ENCODE measurements at regions not wholly inside any gene's neighbourhood (a gene's known extent, or its start where the extent isn't known, plus 50 kb on each side); places are given as distances from the start of the nearest gene placed in this dataset.
"Not testable (repeated sequence)": the region's sequence is repeated elsewhere in the genome, so short reads cannot be mapped to it uniquely, and the experiment has no call there.

DNA sequence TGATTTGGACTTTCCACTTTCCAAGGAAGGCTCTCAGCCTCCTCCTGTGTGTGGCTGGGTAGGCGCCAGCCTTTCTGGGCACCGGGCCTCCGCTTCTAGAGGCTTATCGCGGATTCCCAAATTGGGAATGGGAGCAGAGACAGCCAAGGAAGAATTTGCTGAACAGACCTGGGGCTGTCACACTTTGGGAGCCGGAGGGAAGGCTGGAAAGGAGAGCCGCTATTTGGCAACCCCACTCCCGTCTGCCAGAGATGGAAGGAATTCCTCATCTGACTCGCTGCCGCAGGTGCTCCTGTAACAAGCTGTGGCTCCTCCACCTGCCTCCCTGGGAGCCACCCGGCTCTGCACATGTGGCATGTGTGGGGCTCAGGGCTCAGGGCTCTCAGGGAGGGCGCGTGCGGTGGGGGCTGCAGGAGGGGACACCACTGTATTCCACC is 50.8 kb upstream of the ECHDC3 start:
- H3K9me3 Mint-ChIP-seq: no peaks in the 10 kb centered on the region
- no peak for DNase-seq (ENCODE audit: low spot score)
- no peak overlapping the region for H3K4me3 Mint-ChIP-seq
- H3K36me3 Mint-ChIP-seq (ENCODE audit: low read depth): no peaks in the 10 kb centered on the region
- no peaks in the 10 kb centered on the region for H3K4me1 Mint-ChIP-seq (ENCODE audit: low read depth)
- H3K27ac Mint-ChIP-seq: no peak overlapping the region
- H3K27me3 Mint-ChIP-seq (ENCODE audit: low read depth): peaks cover 28% of the 10 kb centered on the region

DNA sequence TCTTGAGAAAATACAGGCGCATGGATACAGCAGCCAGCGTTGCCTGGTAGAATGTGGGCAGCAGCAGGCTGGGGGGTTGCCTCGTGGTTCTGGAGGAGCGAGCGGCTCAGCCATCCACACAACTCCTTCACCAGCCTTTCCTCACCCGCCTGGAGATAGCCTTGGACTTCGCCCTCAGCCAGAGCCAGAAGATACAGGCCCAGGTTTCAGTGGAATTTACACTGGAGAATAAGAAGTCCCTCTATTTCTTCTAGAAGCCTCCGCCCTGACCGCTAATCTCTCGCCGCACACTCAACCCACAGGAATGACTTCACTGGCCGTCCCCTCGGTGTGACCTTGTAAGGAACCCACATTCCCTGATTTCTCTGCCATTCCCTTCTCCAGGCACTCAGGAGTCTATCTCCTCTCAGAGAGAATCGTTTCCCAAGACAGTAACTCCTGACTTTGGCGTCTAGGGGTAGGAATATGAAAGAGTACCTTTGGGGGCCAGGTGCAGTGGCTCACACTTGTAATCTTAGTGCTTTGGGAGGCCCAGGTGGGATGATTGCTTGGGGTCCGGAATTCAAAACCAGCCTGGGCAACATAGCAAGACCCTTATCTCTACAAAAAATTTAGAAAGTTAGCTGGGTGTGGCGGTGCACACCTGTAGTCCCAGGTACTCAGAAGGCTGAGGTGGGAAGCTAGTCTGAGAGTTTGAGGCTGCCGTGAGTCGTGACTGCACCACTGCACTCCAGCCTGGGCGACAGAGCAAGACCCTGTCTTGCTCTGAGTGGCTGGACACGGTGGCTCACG is 52.0 kb upstream of the ECHDC3 start:
- Mint-ChIP-seq H3K27ac (no peak overlapping the region), H3K27me3 (ENCODE audit: low read depth) (peaks cover 38% of the 10 kb centered on the region), H3K9me3 (no peaks in the 10 kb centered on the region), H3K36me3 (ENCODE audit: low read depth) (no peaks in the 10 kb centered on the region), H3K4me1 (ENCODE audit: low read depth) (peaks cover 6% of the 10 kb centered on the region), H3K4me3 (no peak overlapping the region)
- DNase-seq (ENCODE audit: low spot score): no peak

DNA sequence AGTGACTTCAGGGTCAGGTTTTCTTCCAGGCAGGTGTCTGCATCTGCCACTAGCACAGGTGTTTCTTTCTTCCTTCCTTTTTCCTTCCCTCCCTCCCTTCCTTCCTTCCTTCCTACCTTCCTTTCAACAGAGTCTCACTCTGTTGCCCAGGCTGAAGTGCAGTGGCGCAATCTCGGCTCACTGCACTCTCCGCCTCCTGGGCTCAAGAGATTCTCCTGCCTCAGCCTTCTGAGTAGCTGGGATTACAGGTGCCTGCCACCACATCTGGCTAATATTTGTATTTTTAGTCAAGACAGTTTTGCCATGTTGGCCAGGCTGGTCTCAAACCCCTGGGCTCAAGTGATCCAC is 53.8 kb upstream of the ECHDC3 start:
- DNase-seq (ENCODE audit: low spot score); H3K36me3 Mint-ChIP-seq (ENCODE audit: low read depth); H3K9me3 Mint-ChIP-seq; H3K27ac Mint-ChIP-seq; H3K4me3 Mint-ChIP-seq: not testable (repeated sequence)
- Mint-ChIP-seq H3K4me1 (ENCODE audit: low read depth) (peaks cover 18% of the 10 kb centered on the region), H3K27me3 (ENCODE audit: low read depth) (peaks cover 45% of the 10 kb centered on the region)

DNA sequence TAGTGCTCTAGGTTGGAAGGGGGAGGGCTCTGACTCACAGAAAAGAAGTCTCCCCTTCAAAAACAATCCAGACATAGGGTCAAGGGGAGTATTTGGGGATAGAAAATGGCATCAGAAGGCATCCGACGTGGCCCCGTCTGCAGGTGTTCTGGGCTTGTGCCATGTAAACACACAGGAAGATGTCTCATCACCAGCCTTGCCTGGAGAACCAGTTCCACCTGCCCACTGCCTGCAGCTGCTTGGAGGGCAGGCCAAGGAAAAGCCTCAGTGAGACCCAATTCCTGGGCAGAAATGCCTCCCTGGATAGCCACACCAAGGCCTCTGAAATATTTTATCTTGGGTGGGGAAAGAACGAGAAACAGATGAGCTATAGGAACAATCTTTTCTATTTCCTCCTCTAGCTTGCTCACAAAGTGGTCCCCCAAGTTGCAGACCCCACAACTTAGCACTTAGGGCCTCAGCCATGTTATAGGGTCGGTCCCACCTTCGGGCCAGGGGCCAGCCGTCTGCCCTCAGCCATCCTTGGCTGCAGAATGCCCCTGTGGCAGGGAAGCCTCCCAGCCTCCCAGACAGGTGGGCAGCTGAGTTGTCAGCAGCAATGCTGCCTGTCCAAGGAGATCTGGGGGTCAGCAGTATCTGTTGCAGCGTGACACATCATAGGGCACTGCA is 54.3 kb upstream of the ECHDC3 start:
- Mint-ChIP-seq H3K27me3 (ENCODE audit: low read depth) (peaks cover 47% of the 10 kb centered on the region), H3K4me1 (ENCODE audit: low read depth) (peaks cover 18% of the 10 kb centered on the region), H3K4me3 (no peak overlapping the region), H3K36me3 (ENCODE audit: low read depth) (no peaks in the 10 kb centered on the region), H3K9me3 (no peaks in the 10 kb centered on the region), H3K27ac (no peak overlapping the region)
- DNase-seq (ENCODE audit: low spot score): no peak

DNA sequence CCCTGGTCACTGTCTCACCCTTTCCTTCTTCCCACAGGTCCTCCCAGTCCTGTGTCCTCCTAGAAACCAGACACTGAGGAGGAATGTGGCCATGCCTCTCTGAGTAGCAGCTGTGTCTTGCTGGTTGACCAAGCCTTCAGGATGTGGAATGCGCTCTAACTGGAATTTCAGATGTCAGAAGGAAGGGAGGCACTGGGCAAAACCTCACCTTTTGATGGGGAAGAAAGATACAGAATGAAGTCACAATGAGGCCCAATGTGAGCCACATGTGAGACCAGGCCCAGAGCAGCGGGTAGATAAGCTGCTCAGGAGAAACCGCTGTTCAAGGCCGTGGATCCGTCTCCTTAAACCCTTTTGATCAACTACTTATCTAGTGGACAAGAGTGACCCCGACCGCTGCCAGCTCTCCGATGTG is 54.8 kb upstream of the ECHDC3 start:
- Mint-ChIP-seq H3K4me3 (no peak overlapping the region), H3K36me3 (ENCODE audit: low read depth) (no peaks in the 10 kb centered on the region), H3K27me3 (ENCODE audit: low read depth) (peaks cover 47% of the 10 kb centered on the region), H3K27ac (no peak overlapping the region), H3K4me1 (ENCODE audit: low read depth) (peaks cover 18% of the 10 kb centered on the region), H3K9me3 (no peaks in the 10 kb centered on the region)
- no peak for DNase-seq (ENCODE audit: low spot score)

DNA sequence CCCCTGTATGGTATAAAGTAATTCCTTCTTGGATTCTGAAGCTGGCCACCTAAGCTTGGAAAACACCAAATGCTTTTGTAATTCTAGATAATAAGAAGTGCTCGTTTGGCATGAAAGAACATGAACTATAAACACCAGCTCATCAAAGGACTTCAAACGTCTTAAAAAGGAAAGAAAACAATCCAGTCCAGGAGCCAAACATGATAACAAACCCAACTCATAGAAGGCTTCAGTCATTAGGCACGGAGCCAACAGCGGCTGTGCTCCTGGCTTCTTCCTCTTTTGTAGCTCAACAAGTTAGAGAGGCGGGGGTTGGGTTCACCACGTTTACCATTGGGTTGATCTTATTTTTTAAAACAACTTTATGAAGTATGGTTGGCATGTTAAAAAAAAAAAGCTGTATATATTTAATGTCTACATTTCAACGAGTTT is 56.4 kb upstream of the ECHDC3 start:
- no peak for DNase-seq (ENCODE audit: low spot score)
- no peaks in the 10 kb centered on the region for H3K36me3 Mint-ChIP-seq (ENCODE audit: low read depth)
- peaks cover 18% of the 10 kb centered on the region for H3K4me1 Mint-ChIP-seq (ENCODE audit: low read depth)
- no peaks in the 10 kb centered on the region for H3K9me3 Mint-ChIP-seq
- H3K27me3 Mint-ChIP-seq (ENCODE audit: low read depth): peaks cover 59% of the 10 kb centered on the region
- peak overlapping the region; percentile 77 for H3K4me3 Mint-ChIP-seq
- peak overlapping the region; percentile 74 for H3K27ac Mint-ChIP-seq

DNA sequence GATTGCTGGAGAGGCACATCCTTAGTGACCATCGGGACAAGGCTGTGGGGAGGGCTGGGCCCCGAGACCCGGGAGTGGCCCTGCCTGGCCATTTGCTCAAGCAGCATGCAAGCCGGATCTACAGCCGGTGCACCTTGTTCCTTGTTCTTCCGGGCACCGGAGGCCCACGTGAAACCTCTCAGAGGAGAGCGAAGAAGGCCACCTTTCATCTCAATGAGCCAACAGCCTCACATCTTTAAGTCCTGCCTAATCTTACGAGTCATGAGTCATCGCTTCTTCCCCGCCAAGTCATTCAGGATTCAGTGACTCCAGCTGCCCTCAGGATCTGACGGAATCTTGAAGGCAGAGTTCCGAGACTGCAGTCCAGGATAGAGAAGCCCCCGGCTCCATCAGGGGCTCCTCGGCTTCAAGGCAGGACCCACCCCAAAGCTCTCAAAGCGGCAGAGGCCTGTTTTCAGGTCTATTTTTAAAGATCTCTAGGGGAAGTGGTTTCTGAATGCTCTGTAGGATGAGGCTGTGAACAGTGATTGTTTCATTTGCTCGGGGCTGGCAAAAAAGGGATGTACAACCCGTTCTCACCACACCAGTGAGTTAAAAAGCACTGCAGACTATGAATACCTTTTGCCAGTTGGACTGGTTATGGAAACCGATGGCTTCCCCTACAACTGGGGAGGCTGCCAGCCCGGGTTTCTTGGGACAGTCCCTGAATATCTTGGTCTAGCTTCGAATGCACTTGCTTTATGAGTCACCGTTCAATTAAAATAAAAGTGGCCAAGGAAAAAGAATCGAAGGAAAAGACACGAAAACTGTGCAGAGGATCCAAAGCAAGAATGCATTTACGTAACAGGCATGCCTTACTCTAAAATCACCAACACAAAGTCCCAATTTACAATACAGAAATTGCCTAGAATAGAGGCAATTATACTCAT is 57.2 kb upstream of the ECHDC3 start:
- Mint-ChIP-seq H3K9me3 (no peaks in the 10 kb centered on the region), H3K27ac (peak overlapping the region; percentile 94), H3K4me1 (ENCODE audit: low read depth) (peaks cover 18% of the 10 kb centered on the region), H3K4me3 (peak overlapping the region; percentile 84), H3K36me3 (ENCODE audit: low read depth) (no peaks in the 10 kb centered on the region), H3K27me3 (ENCODE audit: low read depth) (peaks cover 65% of the 10 kb centered on the region)
- DNase-seq (ENCODE audit: low spot score): peak; percentile 46

DNA sequence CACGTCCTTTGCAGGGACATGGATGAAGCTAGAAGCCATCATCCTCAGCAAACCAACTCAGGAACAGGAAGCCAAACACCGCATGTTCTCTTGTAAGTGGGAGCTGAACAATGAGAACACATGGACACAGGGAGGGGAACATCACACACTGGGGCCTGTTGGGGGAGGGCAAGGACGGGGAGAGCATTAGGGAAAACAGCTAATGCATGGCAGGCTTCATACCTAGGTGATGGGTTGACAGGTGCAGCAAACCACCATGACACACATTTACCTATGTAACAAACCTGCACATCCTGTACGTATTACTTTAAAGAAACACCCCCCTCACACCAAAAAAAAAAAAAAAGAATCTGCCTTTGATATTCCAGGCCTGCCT is 57.9 kb upstream of the ECHDC3 start:
- DNase-seq (ENCODE audit: low spot score); H3K9me3 Mint-ChIP-seq; H3K36me3 Mint-ChIP-seq (ENCODE audit: low read depth): not testable (repeated sequence)
- Mint-ChIP-seq H3K4me3 (peak overlapping the region; percentile 84), H3K4me1 (ENCODE audit: low read depth) (peaks cover 18% of the 10 kb centered on the region), H3K27me3 (ENCODE audit: low read depth) (peaks cover 65% of the 10 kb centered on the region), H3K27ac (peak overlapping the region; percentile 94)

DNA sequence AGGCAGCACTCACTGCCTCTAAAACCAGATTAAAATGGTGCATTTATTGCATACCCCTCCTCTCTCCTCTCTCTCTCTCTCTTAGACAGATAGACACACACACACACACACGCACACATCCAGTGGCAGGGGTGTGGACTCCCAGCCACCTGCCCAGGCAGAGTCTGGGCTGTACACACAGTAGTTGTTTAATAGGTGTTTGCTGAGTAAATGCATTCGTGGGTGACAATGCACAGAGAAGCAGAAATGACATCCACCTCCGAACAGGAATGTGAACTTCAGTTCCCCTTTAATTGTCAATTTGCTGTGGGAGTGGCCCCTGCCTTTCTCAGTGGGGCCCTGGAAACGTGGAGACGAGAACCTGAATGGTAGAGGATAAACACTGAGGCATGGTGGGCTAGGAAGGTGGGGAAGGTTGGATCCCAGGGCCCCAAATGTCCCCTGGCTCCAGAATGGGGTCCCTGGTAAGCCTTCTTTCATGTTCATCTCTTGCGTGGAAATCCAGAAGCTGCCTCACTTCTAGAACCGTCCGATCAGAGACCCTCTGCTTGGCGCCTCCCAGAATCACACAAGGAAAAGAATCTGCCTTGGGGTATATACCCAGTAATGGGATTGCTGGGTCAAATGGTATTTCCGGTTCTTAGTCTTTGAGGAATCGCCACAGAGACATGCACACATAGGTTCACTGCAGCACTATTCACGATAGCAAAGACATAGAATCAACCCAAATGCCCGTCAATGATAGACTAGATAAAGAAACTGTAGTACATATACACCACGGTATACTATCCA is 58.5 kb upstream of the ECHDC3 start:
- DNase-seq (ENCODE audit: low spot score): no peak
- peak overlapping the region; percentile 54 for H3K4me3 Mint-ChIP-seq
- peak overlapping the region; percentile 49 for H3K27ac Mint-ChIP-seq
- peaks cover 61% of the 10 kb centered on the region for H3K27me3 Mint-ChIP-seq (ENCODE audit: low read depth)
- peaks cover 18% of the 10 kb centered on the region for H3K4me1 Mint-ChIP-seq (ENCODE audit: low read depth)
- no peaks in the 10 kb centered on the region for H3K36me3 Mint-ChIP-seq (ENCODE audit: low read depth)
- H3K9me3 Mint-ChIP-seq: no peaks in the 10 kb centered on the region

DNA sequence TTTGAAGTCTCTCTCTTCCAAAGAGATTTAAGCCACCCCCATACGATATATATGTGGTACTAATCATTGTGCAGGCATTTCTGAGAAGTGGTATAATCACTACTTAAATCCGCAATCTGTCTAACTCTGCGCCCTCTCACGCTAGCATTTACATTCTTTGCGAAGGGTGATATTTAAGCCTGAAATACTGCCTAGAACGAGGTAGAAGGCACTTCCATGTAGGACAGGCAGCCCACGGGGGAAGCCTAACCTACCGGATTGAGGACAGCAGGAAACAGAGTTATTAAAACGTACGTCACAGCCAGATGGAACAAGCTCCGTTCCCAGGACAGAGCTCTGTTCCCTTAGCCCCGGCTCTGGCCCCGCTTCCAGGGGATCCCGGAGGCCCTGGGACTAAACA is 59.3 kb upstream of the ECHDC3 start:
- no peak for DNase-seq (ENCODE audit: low spot score)
- no peak overlapping the region for H3K27ac Mint-ChIP-seq
- H3K4me1 Mint-ChIP-seq (ENCODE audit: low read depth): peaks cover 18% of the 10 kb centered on the region
- no peaks in the 10 kb centered on the region for H3K36me3 Mint-ChIP-seq (ENCODE audit: low read depth)
- no peak overlapping the region for H3K4me3 Mint-ChIP-seq
- H3K9me3 Mint-ChIP-seq: no peaks in the 10 kb centered on the region
- H3K27me3 Mint-ChIP-seq (ENCODE audit: low read depth): peaks cover 55% of the 10 kb centered on the region

DNA sequence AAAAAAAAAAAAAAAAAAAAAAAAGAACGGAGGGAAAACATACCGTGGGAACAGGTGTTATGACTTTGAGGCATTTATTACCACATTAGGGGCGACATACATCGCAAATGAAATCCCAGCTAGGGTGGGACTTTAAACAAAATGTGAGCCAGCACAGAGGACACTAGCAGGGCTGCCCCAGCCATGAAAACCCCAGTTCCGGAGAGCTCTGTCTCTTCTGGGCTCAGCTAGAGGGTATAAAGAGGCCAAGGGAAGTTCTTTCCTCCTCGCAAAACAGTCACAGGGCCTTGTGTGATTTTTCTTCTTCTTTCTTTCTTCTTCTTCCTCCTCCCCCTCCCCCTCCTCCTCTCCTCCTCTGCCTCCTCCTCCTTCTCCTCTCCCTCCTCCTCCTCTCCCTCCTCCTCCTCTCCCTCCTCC is 59.9 kb upstream of the ECHDC3 start:
- H3K27me3 Mint-ChIP-seq (ENCODE audit: low read depth): peaks cover 53% of the 10 kb centered on the region
- no peaks in the 10 kb centered on the region for H3K36me3 Mint-ChIP-seq (ENCODE audit: low read depth)
- DNase-seq (ENCODE audit: low spot score): no peak
- no peak overlapping the region for H3K27ac Mint-ChIP-seq
- H3K9me3 Mint-ChIP-seq: no peaks in the 10 kb centered on the region
- H3K4me1 Mint-ChIP-seq (ENCODE audit: low read depth): peaks cover 18% of the 10 kb centered on the region
- no peak overlapping the region for H3K4me3 Mint-ChIP-seq

DNA sequence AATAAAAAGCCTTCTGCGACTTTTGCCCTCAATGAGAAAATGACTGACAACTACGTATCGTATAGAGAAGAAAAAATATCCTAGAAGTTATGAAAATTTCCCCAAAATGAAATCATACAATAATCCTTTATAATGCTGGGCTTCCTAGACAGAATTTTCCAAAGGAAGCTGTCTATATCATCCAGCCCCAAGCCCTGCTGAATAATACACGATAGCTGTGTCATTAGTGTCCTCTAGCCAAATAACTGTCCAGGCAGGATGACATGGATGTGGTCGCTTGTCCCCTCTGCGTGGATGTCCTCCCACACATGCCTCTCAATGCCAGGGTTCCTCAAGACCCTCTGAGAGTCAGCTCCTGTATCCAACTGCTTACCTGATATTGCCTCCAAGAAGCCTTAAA is 61.7 kb upstream of the ECHDC3 start:
- peaks cover 53% of the 10 kb centered on the region for H3K27me3 Mint-ChIP-seq (ENCODE audit: low read depth)
- H3K9me3 Mint-ChIP-seq: no peaks in the 10 kb centered on the region
- no peak overlapping the region for H3K27ac Mint-ChIP-seq
- H3K36me3 Mint-ChIP-seq (ENCODE audit: low read depth): no peaks in the 10 kb centered on the region
- H3K4me3 Mint-ChIP-seq: no peak overlapping the region
- no peak for DNase-seq (ENCODE audit: low spot score)
- peaks cover 15% of the 10 kb centered on the region for H3K4me1 Mint-ChIP-seq (ENCODE audit: low read depth)

DNA sequence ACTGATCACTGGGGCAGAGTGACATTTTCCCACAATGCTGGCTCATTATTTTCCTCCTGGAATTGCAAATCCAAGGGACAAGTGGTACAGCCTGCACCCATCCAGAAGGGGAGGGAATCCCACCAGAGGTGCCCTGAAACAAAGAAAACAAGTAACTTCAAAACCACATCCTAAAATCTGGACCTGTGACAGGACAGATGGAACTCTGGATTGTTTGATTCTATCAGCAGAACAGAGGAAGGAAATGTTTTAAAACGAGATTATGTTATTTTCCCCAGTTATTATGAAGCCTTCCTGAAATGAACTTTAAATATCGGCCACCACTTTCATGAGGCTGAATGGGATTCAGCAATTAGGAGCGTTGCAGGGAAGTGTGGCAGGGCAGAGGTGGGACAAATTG is 62.2 kb upstream of the ECHDC3 start:
- Mint-ChIP-seq H3K27me3 (ENCODE audit: low read depth) (peaks cover 54% of the 10 kb centered on the region), H3K4me3 (no peak overlapping the region), H3K27ac (no peak overlapping the region), H3K36me3 (ENCODE audit: low read depth) (no peaks in the 10 kb centered on the region), H3K9me3 (no peaks in the 10 kb centered on the region), H3K4me1 (ENCODE audit: low read depth) (peaks cover 10% of the 10 kb centered on the region)
- DNase-seq (ENCODE audit: low spot score): no peak
